SH-SY5Y (cell line): ENCODE measurements at regions not wholly inside any gene's neighbourhood (a gene's known extent, or its start where the extent isn't known, plus 50 kb on each side); places are given as distances from the start of the nearest gene placed in this dataset.

Experiments
- GATA2 ChIP-seq: IDR thresholded peaks from 2 replicates; pipeline ENCODE4 v1.6.1; 2011; ENCODE audit warnings: mild to moderate bottlenecking, low read depth, low read length
- GATA3 ChIP-seq: IDR thresholded peaks from 2 replicates; pipeline ENCODE4 v1.6.1; 2011; ENCODE audit warnings: low read depth, mild to moderate bottlenecking, low read length, moderate library complexity

GRCh38 chr16:82364690-82365089, 194.7 kb upstream of the MPHOSPH6 start:
- TF ChIP-seq GATA2 (no peak), GATA3 (no peak)

- no peak for TF ChIP-seq GATA3
- TF ChIP-seq GATA2: no peak
Measured at GRCh38 chr16:82363026-82363816, 193.2 kb upstream of the MPHOSPH6 start.

- TF ChIP-seq GATA2 (no peak), GATA3 (no peak)
Measured at GRCh38 chr16:82361885-82362284, 191.9 kb upstream of the MPHOSPH6 start.

GRCh38 chr16:82360024-82360783, 190.2 kb upstream of the MPHOSPH6 start:
- TF ChIP-seq GATA3: no peak
- TF ChIP-seq GATA2: no peak

GRCh38 chr16:82358606-82359221, 188.7 kb upstream of the MPHOSPH6 start:
- TF ChIP-seq GATA2: no peak
- TF ChIP-seq GATA3: no peak

- TF ChIP-seq GATA2 (no peak), GATA3 (no peak)
Measured at GRCh38 chr16:82358161-82358560, 188.1 kb upstream of the MPHOSPH6 start.

- TF ChIP-seq GATA2 (no peak), GATA3 (no peak)
Measured at GRCh38 chr16:82357237-82357636, 187.2 kb upstream of the MPHOSPH6 start.

- TF ChIP-seq GATA3: no peak
- TF ChIP-seq GATA2: no peak
Measured at GRCh38 chr16:82350560-82350959, 180.5 kb upstream of the MPHOSPH6 start.

- TF ChIP-seq GATA3 (no peak), GATA2 (no peak)
Measured at GRCh38 chr16:82345318-82345717, 175.3 kb upstream of the MPHOSPH6 start.

GRCh38 chr16:82344157-82344556, 174.1 kb upstream of the MPHOSPH6 start:
- TF ChIP-seq GATA3 (no peak), GATA2 (no peak)

GRCh38 chr16:82341146-82341669, 171.2 kb upstream of the MPHOSPH6 start:
- TF ChIP-seq GATA2 (no peak), GATA3 (no peak)

GRCh38 chr16:82340531-82340930, 170.5 kb upstream of the MPHOSPH6 start:
- TF ChIP-seq GATA2 (no peak), GATA3 (no peak)

GRCh38 chr16:82337355-82337754, 167.3 kb upstream of the MPHOSPH6 start:
- TF ChIP-seq GATA2 (no peak), GATA3 (no peak)
